GM23248 (cell line): ENCODE measurements at regions not wholly inside any gene's neighbourhood (a gene's known extent, or its start where the extent isn't known, plus 50 kb on each side); places are given as distances from the start of the nearest gene placed in this dataset.

Source experiments
- DNase-seq: peaks from one replicate; pipeline ENCODE4 v3.0.0-alpha.2; 2015
- H2AFZ ChIP-seq: fragments of 200-600 bp; sonication (generic); 2 replicates; pipeline ENCODE4 v1.6.1; 2016; ENCODE audit warnings: antibody characterized with exemption
- H3F3A ChIP-seq: fragments of 200-600 bp; sonication (generic); 2 replicates; pipeline ENCODE4 v1.6.1; 2016; ENCODE audit warnings: mild to moderate bottlenecking, antibody characterized with exemption, mixed run types; ENCODE audit not compliant: insufficient read depth
- H3K27ac ChIP-seq: fragments of 200-600 bp; sonication (generic); 2 replicates; pipeline ENCODE4 v1.5.1; 2016; ENCODE audit warnings: mild to moderate bottlenecking
- H3K27me3 ChIP-seq: fragments of 200-600 bp; sonication (generic); replicated peaks from 2 replicates; pipeline ENCODE4 v1.6.1; 2016; ENCODE audit warnings: mild to moderate bottlenecking; ENCODE audit not compliant: insufficient read depth
- H3K36me3 ChIP-seq: fragments of 200-600 bp; sonication (generic); 2 replicates; pipeline ENCODE4 v1.6.1; 2016; ENCODE audit warnings: low read depth, mild to moderate bottlenecking
- H3K4me1 ChIP-seq: fragments of 200-600 bp; sonication (generic); 2 replicates; pipeline ENCODE4 v1.6.1; 2016; ENCODE audit warnings: mild to moderate bottlenecking; ENCODE audit not compliant: insufficient read depth
- H3K4me2 ChIP-seq: fragments of 200-600 bp; sonication (generic); one replicate; pipeline ENCODE4 v1.6.1; 2016; ENCODE audit warnings: mild to moderate bottlenecking; ENCODE audit not compliant: unreplicated experiment
- H3K4me3 ChIP-seq: fragments of 200-600 bp; sonication (generic); 2 replicates; pipeline ENCODE4 v1.5.1; 2016; ENCODE audit warnings: mild to moderate bottlenecking
- H3K79me2 ChIP-seq: fragments of 200-600 bp; sonication (generic); 2 replicates; pipeline ENCODE4 v1.6.1; 2016; ENCODE audit warnings: mild to moderate bottlenecking; ENCODE audit not compliant: insufficient read depth
- H3K9ac ChIP-seq: fragments of 200-600 bp; sonication (generic); 2 replicates; pipeline ENCODE4 v1.6.1; 2016; ENCODE audit warnings: mild to moderate bottlenecking
- H3K9me2 ChIP-seq: fragments of 200-600 bp; sonication (generic); 2 replicates; pipeline ENCODE4 v1.6.1; 2016; ENCODE audit warnings: mixed run types, mild to moderate bottlenecking, moderate library complexity; ENCODE audit not compliant: insufficient read depth
- H3K9me3 ChIP-seq: fragments of 200-600 bp; sonication (generic); one replicate; pipeline ENCODE4 v1.6.1; 2017; ENCODE audit warnings: low read depth
- H4K20me1 ChIP-seq: fragments of 200-600 bp; sonication (generic); 2 replicates; pipeline ENCODE4 v1.6.0; 2016; ENCODE audit not compliant: insufficient read depth
- EZH2 ChIP-seq: fragments of 200-600 bp; sonication (generic); IDR thresholded peaks from 2 replicates; pipeline ENCODE4 v1.6.1; 2018; ENCODE audit warnings: antibody characterized with exemption, mild to moderate bottlenecking; ENCODE audit not compliant: insufficient read depth, poor library complexity, severe bottlenecking
- EZH2phosphoT487 ChIP-seq: fragments of 200-600 bp; sonication (generic); IDR thresholded peaks from 2 replicates; pipeline ENCODE4 v1.6.1; 2018; ENCODE audit warnings: antibody characterized with exemption, moderate library complexity, mild to moderate bottlenecking, low read depth; ENCODE audit not compliant: insufficient read depth
- WGBS, 2 experiments: methylation state at CpG; one replicate each; pipeline ENCODE4 v1.1.6; 2015 to 2017; ENCODE audit warnings: low lambda C conversion rate in 2 of 2, low coverage in 1 of 2; ENCODE audit errors: missing lambda C conversion rate in 2 of 2; 5-methylcytosine and 5-hydroxymethylcytosine counted together
- in situ Hi-C: fragments of 300-500 bp; cut with MboI; formaldehyde crosslinking; loops from 2 replicates; pipeline ENCODE4 v1.15.0; 2020

DNA sequence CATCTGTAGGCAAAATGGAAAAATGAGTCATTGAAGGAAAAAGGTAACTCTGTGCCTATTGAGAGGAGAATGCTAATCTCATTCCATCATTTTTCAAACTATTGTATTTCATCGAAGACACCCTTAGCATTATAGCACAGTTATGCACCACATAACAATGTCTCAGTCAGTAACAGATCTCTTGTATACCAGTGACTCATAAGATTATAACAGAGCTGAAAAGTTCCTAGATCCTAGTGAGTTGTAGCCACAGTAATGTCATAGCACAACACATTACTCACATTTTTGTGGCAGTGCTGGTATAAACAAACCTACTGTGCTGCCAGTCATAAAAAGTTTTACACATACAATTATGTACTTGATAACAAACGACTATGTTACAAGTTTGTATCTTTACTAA, 1077.6 kb downstream of the DIAPH3 start:
- H3K27me3 ChIP-seq, result no peaks in the 10 kb centered on the region
- no peak overlapping the region for H2AFZ ChIP-seq
- no peaks in the 10 kb centered on the region for H4K20me1 ChIP-seq
- no peaks in the 10 kb centered on the region for H3K79me2 ChIP-seq
- no peaks in the 10 kb centered on the region for H3K9me2 ChIP-seq
- no peaks in the 10 kb centered on the region for H3K36me3 ChIP-seq
- 21 to 27% methylated on average over 2 of the region's 2 CpGs for WGBS, 2 experiments
- in situ Hi-C loops, result no loop called here
- TF ChIP-seq EZH2 (no peak), EZH2phosphoT487 (no peak)
- no peaks in the 10 kb centered on the region for H3F3A ChIP-seq
- DNase-seq, result no peak
- H3K27ac ChIP-seq, result no peak overlapping the region
- no peaks in the 10 kb centered on the region for H3K9me3 ChIP-seq
- H3K4me2 ChIP-seq, result no peak overlapping the region
- no peaks in the 10 kb centered on the region for H3K4me1 ChIP-seq
- H3K4me3 ChIP-seq, result no peak overlapping the region
- no peak overlapping the region for H3K9ac ChIP-seq

DNA sequence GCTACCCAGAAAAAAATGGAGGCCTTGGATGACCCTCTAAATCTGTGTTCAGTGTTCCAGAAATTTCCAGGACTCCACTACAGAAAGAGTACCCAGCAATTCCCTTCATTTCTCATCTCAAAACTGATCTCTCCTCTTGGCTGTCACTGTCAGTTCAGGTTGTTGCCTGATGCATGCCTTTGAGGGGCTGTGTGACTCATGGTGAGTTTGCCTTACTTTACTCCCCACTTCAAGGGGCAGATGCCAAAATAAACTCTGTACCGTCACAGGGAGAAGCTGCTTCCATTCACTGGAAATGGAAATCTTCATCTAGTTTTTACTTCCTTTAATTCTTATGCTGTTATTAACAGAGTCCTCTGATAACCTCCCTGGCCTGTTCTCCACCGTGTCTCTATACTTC, 1075.0 kb downstream of the DIAPH3 start:
- in situ Hi-C loops, result no loop called here
- H3K9ac ChIP-seq, result no peak overlapping the region
- no peaks in the 10 kb centered on the region for H3K27me3 ChIP-seq
- H3K4me2 ChIP-seq, result no peak overlapping the region
- H3K9me2 ChIP-seq, result no peaks in the 10 kb centered on the region
- WGBS, 2 experiments, result 9 to 17% methylated on average over 2 of the region's 2 CpGs
- H3K4me3 ChIP-seq, result no peak overlapping the region
- H3F3A ChIP-seq, result no peaks in the 10 kb centered on the region
- H3K27ac ChIP-seq, result no peak overlapping the region
- H3K4me1 ChIP-seq, result no peaks in the 10 kb centered on the region
- no peak overlapping the region for H2AFZ ChIP-seq
- no peaks in the 10 kb centered on the region for H3K79me2 ChIP-seq
- no peaks in the 10 kb centered on the region for H3K9me3 ChIP-seq
- no peak for DNase-seq
- H3K36me3 ChIP-seq, result no peaks in the 10 kb centered on the region
- TF ChIP-seq EZH2phosphoT487 (no peak), EZH2 (no peak)
- H4K20me1 ChIP-seq, result no peaks in the 10 kb centered on the region

DNA sequence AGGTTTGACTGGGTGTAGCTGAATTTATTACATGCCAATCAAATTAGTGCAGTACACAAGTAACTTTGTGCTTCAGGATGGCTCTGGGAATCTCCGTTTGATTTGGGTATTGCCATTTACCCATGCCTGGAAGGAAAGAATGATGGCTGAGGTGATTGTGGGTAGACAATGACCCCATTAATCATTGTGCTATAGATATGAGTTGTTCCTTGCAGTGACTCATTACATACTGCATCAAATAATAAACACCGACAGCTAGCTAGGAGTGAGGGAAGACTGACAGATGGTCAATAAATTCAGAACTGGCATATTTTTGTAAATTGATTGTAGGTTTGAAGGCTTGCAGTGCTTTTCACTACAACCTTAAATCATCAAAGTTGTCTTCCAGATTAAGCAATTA, 1069.5 kb downstream of the DIAPH3 start:
- Histone ChIP-seq H3K79me2 (no peaks in the 10 kb centered on the region), H4K20me1 (no peaks in the 10 kb centered on the region), H3K4me2 (no peak overlapping the region), H3K27me3 (no peaks in the 10 kb centered on the region), H3K36me3 (no peaks in the 10 kb centered on the region), H3K27ac (no peak overlapping the region), H3K9me2 (no peaks in the 10 kb centered on the region), H3K9ac (no peak overlapping the region), H2AFZ (no peak overlapping the region), H3K4me3 (no peak overlapping the region), H3K9me3 (no peaks in the 10 kb centered on the region), H3F3A (no peaks in the 10 kb centered on the region), H3K4me1 (no peaks in the 10 kb centered on the region)
- no peak for DNase-seq
- 33 to 45% methylated on average over 2 of the region's 2 CpGs for WGBS, 2 experiments
- in situ Hi-C loops, result no loop called here
- TF ChIP-seq EZH2phosphoT487 (no peak), EZH2 (no peak)

DNA sequence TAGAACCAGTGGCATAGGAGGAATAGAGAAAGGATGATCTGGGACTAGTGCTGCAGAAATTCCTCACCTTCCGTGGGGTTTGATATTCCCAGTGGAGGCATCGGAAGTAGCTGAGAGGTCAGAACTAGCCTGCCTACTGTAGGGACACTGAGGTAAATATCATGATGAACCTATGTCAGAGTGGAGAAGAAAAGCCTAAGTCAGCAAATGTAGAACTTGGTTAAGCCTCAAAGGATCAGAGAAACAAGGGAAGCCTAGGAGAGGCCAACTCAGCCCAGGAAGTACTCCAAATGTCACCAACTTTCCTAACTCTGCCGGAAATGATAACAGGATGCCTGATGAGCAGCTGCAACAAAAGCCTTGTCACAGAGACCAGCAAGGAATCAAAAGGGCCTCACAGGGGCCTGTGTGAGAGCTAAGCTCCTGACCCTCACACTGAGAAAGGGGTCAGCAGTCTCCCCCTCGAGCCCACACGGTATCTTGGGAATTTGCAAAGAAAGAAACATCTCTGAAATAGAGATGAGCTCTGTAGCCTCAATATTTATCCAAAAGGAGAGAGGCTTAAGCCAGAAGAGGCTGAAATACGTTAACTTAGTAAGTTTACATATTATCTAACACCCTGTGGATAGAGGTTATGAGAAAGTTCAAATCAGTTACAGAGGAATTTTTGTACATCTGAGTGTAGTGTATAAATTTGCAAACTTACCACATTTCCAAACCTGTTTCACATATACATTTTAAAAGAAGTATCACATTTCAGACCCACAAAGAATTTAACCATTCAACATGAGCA, 1064.3 kb downstream of the DIAPH3 start:
- Histone ChIP-seq H2AFZ (no peak overlapping the region), H3K27ac (no peak overlapping the region), H3K79me2 (no peaks in the 10 kb centered on the region), H3K9ac (no peak overlapping the region), H3K9me3 (no peaks in the 10 kb centered on the region), H4K20me1 (no peaks in the 10 kb centered on the region), H3K36me3 (no peaks in the 10 kb centered on the region), H3K4me1 (no peaks in the 10 kb centered on the region), H3K4me3 (no peak overlapping the region), H3K27me3 (no peaks in the 10 kb centered on the region), H3K9me2 (no peaks in the 10 kb centered on the region), H3F3A (no peaks in the 10 kb centered on the region), H3K4me2 (no peak overlapping the region)
- in situ Hi-C loops, result no loop called here
- no peak for DNase-seq
- 34 to 35% methylated on average over 6 of the region's 6 CpGs for WGBS, 2 experiments
- no peak for TF ChIP-seq EZH2phosphoT487
